Retinal pigment epithelial cell (primary cell): ENCODE measurements at regions not wholly inside any gene's neighbourhood (a gene's known extent, or its start where the extent isn't known, plus 50 kb on each side); places are given as distances from the start of the nearest gene placed in this dataset.
A peak's percentile ranks its signal among the peaks of the same experiment; 100 is the strongest.

ENCODE experiments used
- DNase-seq: peaks from one replicate; pipeline ENCODE4 v3.0.0-alpha.2; 2010; ENCODE audit warnings: low read depth
- H3K4me3 ChIP-seq: 2 replicates; pipeline ENCODE4 v1.5.1; 2011; ENCODE audit warnings: mild to moderate bottlenecking, low read length, control low read depth, moderate library complexity
- CTCF ChIP-seq: conservative IDR thresholded peaks from 2 replicates; pipeline ENCODE4 v1.5.1; 2011; ENCODE audit warnings: low read depth, low read length, control low read depth, inconsistent platforms

GRCh38 chr9:85430659-85431338, 311.0 kb downstream of the AGTPBP1 start:
- H3K4me3 ChIP-seq, result no peak overlapping the region
- DNase-seq, result no peak
- no peak for TF ChIP-seq CTCF

GRCh38 chr9:85428230-85428629, 313.5 kb downstream of the AGTPBP1 start:
- no peak for TF ChIP-seq CTCF
- DNase-seq, result no peak

GRCh38 chr9:85427772-85428171, 314.0 kb downstream of the AGTPBP1 start:
- no peak overlapping the region for H3K4me3 ChIP-seq
- no peak for TF ChIP-seq CTCF
- no peak for DNase-seq

More at GRCh38 chr9:85428230-85428629, 313.5 kb downstream of the AGTPBP1 start:
- H3K4me3 ChIP-seq, result no peak overlapping the region

GRCh38 chr9:85425153-85425611, 316.6 kb downstream of the AGTPBP1 start:
- TF ChIP-seq CTCF, result peak; percentile 64
- DNase-seq, result no peak
- no peak overlapping the region for H3K4me3 ChIP-seq

- H3K4me3 ChIP-seq, result no peak overlapping the region
- no peak for DNase-seq
- no peak for TF ChIP-seq CTCF
Measured at GRCh38 chr9:85423422-85423821, 318.3 kb downstream of the AGTPBP1 start.

GRCh38 chr9:85421641-85422040, 320.1 kb downstream of the AGTPBP1 start:
- no peak for TF ChIP-seq CTCF
- no peak for DNase-seq
- no peak overlapping the region for H3K4me3 ChIP-seq

- no peak overlapping the region for H3K4me3 ChIP-seq
- no peak for TF ChIP-seq CTCF
- peak; percentile 27 for DNase-seq
Measured at GRCh38 chr9:85420750-85421149, 321.0 kb downstream of the AGTPBP1 start.
